ENCODE measurements at regions not wholly inside any gene's neighbourhood (a gene's known extent, or its start where the extent isn't known, plus 50 kb on each side); places are given as distances from the start of the nearest gene placed in this dataset.
"Not testable (repeated sequence)": the region's sequence is repeated elsewhere in the genome, so short reads cannot be mapped to it uniquely, and the experiment has no call there.

- DNase-seq, result no peak
These were observed 118.3 kb upstream of the GALNT15 start for GRCh38 chr3:16056217-16056616.

- no peak for DNase-seq
These were observed 116.0 kb upstream of the GALNT15 start for GRCh38 chr3:16058521-16058920.

GRCh38 chr3:16059081-16059537, 115.4 kb upstream of the GALNT15 start:
- DNase-seq, result no peak

- no peak for DNase-seq
These were observed 114.6 kb upstream of the GALNT15 start for GRCh38 chr3:16059711-16060357.

- peak; percentile 25 for DNase-seq
These were observed 114.1 kb upstream of the GALNT15 start for GRCh38 chr3:16060358-16060852.

GRCh38 chr3:16060945-16061344, 113.5 kb upstream of the GALNT15 start:
- peak; percentile 17 for DNase-seq

GRCh38 chr3:16061491-16061890, 113.0 kb upstream of the GALNT15 start:
- no peak for DNase-seq

- peak; percentile 91 for DNase-seq
These were observed 110.9 kb upstream of the GALNT15 start for GRCh38 chr3:16063603-16064002.

- peak; percentile 76 for DNase-seq
These were observed 109.7 kb upstream of the GALNT15 start for GRCh38 chr3:16064642-16065414.

- DNase-seq, result no peak
These were observed 107.9 kb upstream of the GALNT15 start for GRCh38 chr3:16066545-16066944.

GRCh38 chr3:16066975-16067374, 107.5 kb upstream of the GALNT15 start:
- DNase-seq, result no peak

- DNase-seq, result no peak
These were observed 106.5 kb upstream of the GALNT15 start for GRCh38 chr3:16067837-16068471.

GRCh38 chr3:16069149-16069922, 105.1 kb upstream of the GALNT15 start:
- DNase-seq, result no peak

- no peak for DNase-seq
These were observed 103.8 kb upstream of the GALNT15 start for GRCh38 chr3:16070707-16071106.

GRCh38 chr3:16071206-16071605, 103.3 kb upstream of the GALNT15 start:
- DNase-seq, result no peak

- DNase-seq, result no peak
These were observed 101.9 kb upstream of the GALNT15 start for GRCh38 chr3:16072420-16073110.

GRCh38 chr3:16073203-16073602, 101.3 kb upstream of the GALNT15 start:
- no peak for DNase-seq

- not testable (repeated sequence) for DNase-seq
These were observed 100.3 kb upstream of the GALNT15 start for GRCh38 chr3:16073990-16074671.

- DNase-seq, result no peak
These were observed 98.8 kb upstream of the GALNT15 start for GRCh38 chr3:16075647-16076046.

- DNase-seq, result no peak
These were observed 97.9 kb upstream of the GALNT15 start for GRCh38 chr3:16076564-16076963.

GRCh38 chr3:16077146-16077545, 97.3 kb upstream of the GALNT15 start:
- not testable (repeated sequence) for DNase-seq

GRCh38 chr3:16077681-16078080, 96.8 kb upstream of the GALNT15 start:
- not testable (repeated sequence) for DNase-seq
